ENCODE measurements at regions not wholly inside any gene's neighbourhood (a gene's known extent, or its start where the extent isn't known, plus 50 kb on each side); places are given as distances from the start of the nearest gene placed in this dataset.

DNA sequence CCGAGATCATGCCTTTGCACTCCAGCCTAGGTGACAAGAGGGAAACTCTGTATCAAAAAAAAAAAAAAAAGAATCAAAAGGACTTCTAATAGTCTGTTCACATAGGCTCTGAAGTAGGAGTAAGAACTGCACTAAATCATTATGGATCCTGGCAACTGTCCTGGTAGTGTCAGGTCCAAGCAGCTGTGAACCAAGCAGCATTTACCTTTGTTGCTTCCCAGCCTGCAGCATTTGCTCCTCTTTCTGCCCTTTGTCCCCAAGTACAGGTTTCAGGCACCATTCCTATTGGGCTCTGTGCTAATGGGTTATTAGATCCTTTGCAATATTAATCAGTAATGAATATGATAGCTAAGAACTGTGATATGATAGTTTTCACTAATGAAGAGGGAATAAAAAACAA lies 77.4 kb upstream of the NBEA start:
- no peak for DNase-seq

DNA sequence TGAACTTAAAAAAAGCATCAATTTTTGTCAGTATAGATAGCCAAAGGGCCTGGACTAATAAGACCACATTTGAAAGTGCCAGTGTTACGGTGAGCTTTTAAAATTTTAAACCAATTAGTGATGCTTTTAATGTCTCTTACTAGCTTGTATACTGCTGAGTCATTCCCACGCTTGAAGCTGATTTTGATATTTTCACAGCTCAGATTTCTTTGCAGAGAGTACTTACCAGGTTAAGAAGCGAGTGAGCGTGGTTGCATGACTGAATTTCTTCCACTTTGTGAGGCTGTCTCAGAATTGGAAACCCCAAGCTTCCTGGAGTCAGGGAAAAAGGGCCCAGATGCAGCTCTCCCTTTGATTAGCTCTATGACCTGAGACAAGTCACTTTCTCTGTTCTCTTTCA lies 74.5 kb upstream of the NBEA start:
- DNase-seq = no peak

DNA sequence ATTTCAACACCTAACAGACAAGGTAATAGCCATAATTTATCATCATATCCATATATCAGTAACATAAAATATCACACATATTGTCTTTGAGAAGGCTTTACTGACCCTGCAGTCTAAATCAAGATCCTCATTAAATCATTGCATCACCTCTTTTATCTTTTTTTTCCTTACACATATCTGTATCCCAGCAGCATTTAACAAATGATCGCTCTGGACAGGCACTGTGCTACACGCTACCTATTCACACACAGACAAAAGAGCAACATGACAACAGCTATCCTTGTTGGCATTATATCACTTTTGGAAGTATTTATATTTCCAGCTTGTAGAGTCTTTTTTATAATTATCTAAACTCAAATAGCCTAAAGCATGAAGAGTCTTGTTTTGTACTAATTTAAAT lies 73.3 kb upstream of the NBEA start:
- DNase-seq = no peak

DNA sequence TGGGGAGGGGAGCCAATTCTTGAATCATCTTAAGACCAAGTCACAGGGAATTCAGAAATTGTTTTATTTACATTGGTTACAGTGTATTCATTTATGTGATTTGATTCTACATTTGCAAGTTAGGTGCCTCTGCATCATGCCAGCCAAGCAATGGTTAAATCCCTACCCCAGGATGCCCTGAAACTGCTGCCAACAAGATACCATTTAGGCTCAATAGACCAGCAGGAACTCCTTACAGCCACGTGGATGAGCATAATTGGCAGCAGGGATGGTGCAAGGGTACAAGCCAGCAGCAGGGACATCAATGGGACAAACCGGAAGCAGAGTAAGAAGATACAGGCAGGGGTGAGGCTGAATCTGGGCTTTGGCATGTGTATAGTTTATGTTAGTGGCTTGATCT lies 72.4 kb upstream of the NBEA start:
- DNase-seq = no peak

DNA sequence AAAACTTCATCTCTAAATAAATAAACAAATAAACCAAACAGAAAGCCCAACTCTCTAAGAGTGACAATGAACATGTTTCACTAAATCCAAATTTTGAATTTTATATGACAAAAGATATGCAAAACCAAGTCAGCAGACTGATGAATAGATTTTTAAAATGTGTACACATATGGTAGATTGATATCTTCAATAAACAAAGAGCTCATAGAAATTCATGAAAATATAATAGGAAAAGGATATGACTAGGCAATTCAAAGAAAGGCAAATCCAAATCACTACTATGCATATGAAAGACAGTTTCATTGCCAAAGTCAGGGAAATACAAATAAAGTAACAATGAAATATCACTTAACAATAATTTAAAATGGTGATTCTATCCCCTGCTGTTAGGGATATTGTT lies 63.7 kb upstream of the NBEA start:
- DNase-seq = no peak

DNA sequence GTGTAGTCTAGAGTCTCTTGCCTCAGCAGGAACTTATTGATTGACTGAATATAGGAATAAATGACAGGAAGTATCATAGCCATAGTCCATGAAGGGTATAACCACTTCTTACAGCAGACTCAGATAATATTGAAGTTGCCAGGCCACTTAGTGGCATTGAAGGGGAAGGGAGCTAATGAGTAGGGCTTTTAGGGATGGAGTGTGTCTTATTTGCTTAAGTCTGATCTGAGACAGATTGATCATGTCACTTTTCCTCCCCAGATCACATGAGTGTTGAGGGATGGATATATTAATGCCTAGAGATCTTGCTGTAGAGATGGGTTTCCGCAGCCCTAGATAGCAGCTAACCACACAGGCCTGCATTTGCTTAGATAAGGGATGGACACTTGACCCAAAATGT lies 62.2 kb upstream of the NBEA start:
- no peak for DNase-seq

DNA sequence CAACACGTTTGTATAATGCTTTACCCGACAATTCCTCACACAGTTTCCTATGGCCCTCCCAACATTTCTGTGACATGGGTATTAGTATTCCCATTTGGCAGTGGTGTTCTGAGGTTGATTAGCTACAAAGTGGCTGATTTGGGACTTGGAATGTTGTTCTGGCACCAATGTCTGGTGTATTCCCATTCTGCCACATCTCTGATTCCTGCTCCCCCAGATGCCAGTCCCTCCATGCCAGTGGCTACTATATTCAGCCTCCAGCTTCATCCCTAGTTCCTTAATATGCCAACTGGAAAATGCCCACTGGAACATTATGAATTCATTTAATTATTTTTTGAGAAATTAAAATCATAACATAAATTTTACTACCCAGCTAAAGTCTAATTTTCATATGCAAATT lies 60.6 kb upstream of the NBEA start:
- no peak for DNase-seq

DNA sequence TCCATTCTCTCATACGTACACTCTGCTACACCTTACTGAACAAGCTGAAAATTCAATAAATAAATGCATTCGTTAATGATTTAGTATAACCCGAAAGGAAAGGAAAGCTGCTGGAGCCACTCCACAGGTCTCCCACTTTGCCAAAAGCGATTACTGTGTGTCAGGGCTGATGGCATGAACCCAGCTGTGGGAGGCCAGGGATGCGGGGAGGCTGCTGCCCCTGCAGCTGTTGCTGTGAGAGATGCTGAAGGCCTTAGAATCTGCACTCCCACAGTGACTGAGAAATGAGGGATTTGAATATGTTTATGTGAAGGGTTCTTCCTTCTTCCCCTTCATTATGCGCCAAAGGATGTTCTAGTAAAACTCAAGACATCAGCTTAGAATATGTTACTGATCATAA lies 58.7 kb upstream of the NBEA start:
- DNase-seq = no peak

DNA sequence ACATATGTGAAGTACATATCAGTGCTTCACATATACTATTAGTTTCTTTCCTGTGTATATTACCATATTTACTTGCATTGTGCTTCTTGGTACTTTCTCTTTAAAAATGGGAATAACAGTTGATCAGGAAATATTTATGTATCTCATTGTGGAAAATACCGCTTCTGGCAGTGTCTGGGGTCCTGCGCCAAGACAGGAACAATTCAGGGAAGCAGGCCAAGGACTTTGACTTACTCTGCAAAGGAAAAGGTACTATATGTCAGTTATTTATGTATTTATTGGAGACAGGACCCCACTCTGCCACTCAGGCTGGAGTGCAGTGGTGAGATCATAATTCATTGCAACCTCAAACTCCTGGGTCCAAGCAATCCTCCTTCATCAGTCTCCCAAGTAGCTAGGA lies 57.7 kb upstream of the NBEA start:
- no peak for DNase-seq

DNA sequence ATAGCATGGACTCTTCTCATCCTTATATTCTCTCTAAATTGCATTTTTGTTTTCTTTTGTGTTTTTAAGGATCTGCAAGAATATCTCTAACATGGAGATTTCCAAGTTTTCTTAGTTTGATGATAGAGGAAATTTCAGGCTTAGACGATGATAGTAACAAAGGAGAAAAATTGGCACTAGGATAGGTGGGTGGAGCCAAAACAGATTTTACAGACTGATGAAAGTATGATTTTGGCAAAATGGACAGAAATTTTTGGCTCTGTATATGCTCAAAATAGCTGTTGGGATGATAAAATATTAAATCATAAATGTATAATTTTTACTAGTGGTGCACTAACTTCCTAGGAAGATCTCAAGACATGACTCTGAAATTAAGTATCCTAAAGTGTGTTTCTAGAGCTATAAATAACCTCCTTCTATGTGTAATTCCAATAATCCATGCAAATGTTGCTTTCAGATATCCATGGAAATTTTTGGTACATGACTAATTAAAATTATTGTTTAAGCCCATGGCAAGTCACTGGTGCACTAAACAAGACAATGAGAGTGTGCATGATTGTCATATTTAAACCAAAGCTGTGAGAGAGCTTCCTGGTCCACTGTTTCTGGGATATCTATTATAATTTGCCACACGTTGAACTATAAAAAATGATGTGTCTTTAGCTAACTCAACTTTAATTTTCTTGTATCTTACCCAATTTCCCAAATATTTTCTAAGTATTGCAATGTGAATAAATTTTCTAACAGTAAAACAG lies 55.8 kb upstream of the NBEA start:
- DNase-seq = no peak

DNA sequence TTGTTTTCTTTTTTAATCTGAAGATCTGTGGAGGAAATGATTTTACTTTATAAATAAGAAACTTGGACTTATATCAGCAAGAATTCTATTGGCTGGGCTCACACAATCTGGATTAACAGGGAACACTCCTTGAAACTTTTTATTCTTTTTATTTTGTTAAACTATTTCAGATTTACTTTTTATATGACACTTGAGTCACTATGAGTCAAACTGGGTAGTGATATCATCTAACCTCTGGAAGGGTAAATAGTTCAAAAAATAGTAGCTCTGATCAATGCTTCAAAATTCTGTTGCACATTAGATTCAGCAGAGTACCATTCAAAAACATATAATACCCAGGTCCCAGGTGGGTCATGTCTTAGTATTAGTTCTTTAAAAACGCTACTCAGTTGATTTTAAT lies 55.1 kb upstream of the NBEA start:
- DNase-seq = no peak
